Neural cell (in vitro differentiated cells): ENCODE measurements at regions not wholly inside any gene's neighbourhood (a gene's known extent, or its start where the extent isn't known, plus 50 kb on each side); places are given as distances from the start of the nearest gene placed in this dataset.

ENCODE experiments used
- SMC3 ChIP-seq: fragments of 450-650 bp; conservative IDR thresholded peaks from 2 replicates; pipeline ENCODE4 v1.6.1; 2014; ENCODE audit warnings: antibody characterized with exemption, mild to moderate bottlenecking, moderate library complexity; ENCODE audit not compliant: poor library complexity
- TF ChIP-seq, protein P1 (sequence below): fragments of 450-650 bp; IDR thresholded peaks from 2 replicates; pipeline ENCODE4 v1.5.1; 2014; ENCODE audit warnings: antibody characterized with exemption, mild to moderate bottlenecking, moderate library complexity; ENCODE audit not compliant: poor library complexity, severe bottlenecking

DNA sequence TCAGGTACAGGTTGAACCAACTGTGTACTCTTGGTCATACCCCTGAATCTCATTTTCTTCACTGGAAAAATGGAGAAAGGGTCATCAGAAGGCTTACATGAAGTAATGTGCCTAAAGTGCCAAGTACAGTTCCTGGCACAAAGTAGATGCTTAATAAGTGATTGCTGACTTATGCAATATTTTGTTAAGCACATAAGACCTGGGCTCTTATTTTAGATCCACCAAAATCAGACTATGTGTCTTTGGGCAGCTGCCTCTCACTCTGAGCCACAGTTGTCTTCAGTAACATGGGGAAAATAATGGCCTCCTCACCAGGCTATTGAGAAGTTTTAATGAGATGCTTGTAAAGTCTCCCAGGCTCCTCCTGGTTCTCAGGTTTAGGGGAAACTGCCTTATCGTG, 74.3 kb upstream of the TRABD2B start:
- TF ChIP-seq SMC3, result no peak
- TF ChIP-seq, protein P1, sequence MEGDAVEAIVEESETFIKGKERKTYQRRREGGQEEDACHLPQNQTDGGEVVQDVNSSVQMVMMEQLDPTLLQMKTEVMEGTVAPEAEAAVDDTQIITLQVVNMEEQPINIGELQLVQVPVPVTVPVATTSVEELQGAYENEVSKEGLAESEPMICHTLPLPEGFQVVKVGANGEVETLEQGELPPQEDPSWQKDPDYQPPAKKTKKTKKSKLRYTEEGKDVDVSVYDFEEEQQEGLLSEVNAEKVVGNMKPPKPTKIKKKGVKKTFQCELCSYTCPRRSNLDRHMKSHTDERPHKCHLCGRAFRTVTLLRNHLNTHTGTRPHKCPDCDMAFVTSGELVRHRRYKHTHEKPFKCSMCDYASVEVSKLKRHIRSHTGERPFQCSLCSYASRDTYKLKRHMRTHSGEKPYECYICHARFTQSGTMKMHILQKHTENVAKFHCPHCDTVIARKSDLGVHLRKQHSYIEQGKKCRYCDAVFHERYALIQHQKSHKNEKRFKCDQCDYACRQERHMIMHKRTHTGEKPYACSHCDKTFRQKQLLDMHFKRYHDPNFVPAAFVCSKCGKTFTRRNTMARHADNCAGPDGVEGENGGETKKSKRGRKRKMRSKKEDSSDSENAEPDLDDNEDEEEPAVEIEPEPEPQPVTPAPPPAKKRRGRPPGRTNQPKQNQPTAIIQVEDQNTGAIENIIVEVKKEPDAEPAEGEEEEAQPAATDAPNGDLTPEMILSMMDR, result no peak
